ENCODE measurements at regions not wholly inside any gene's neighbourhood (a gene's known extent, or its start where the extent isn't known, plus 50 kb on each side); places are given as distances from the start of the nearest gene placed in this dataset.

- Histone ChIP-seq H3K4me3 (no peak overlapping the region), H3K4me1 (ENCODE audit: control insufficient read depth in 1 of 2, low read depth in 2 of 2) (no peaks in the 10 kb centered on the region), H3K9me3 (no peaks in the 10 kb centered on the region), H3K27ac (no peak overlapping the region), H3K27me3 (replicated peaks; ENCODE audit: insufficient read depth) (no peaks in the 10 kb centered on the region), H3K36me3 (no peaks in the 10 kb centered on the region)
- no peak for TF ChIP-seq CTCF (IDR thresholded peaks at IDR 0.05)
- ATAC-seq (ENCODE audit: insufficient number of reproducible peaks, low FRiP score, low read depth) (no peak), DNase-seq (ENCODE audit: low spot score) (no peak)
These were observed 77.1 kb upstream of the IRX1 start for GRCh38 chr5:3518576-3518975.

- H3K27ac ChIP-seq = no peak overlapping the region
- DNase-seq (ENCODE audit: low spot score) = no peak
These were observed 77.6 kb upstream of the IRX1 start for GRCh38 chr5:3518051-3518450.

GRCh38 chr5:3517348-3517747, 78.3 kb upstream of the IRX1 start:
- Histone ChIP-seq H3K4me1 (ENCODE audit: control insufficient read depth in 1 of 2, low read depth in 2 of 2) (no peaks in the 10 kb centered on the region), H3K27me3 (replicated peaks; ENCODE audit: insufficient read depth) (no peaks in the 10 kb centered on the region), H3K9me3 (no peaks in the 10 kb centered on the region), H3K27ac (no peak overlapping the region), H3K4me3 (no peak overlapping the region), H3K36me3 (no peaks in the 10 kb centered on the region)
- no peak for ATAC-seq (ENCODE audit: insufficient number of reproducible peaks, low FRiP score, low read depth)
- DNase-seq (ENCODE audit: low spot score) = no peak
- no peak for TF ChIP-seq CTCF (IDR thresholded peaks at IDR 0.05)

More at GRCh38 chr5:3518051-3518450, 77.6 kb upstream of the IRX1 start:
- Histone ChIP-seq H3K27me3 (replicated peaks; ENCODE audit: insufficient read depth) (no peaks in the 10 kb centered on the region), H3K9me3 (no peaks in the 10 kb centered on the region), H3K4me3 (no peak overlapping the region), H3K4me1 (ENCODE audit: control insufficient read depth in 1 of 2, low read depth in 2 of 2) (no peaks in the 10 kb centered on the region), H3K36me3 (no peaks in the 10 kb centered on the region)
- no peak for TF ChIP-seq CTCF (IDR thresholded peaks at IDR 0.05)
- ATAC-seq (ENCODE audit: insufficient number of reproducible peaks, low FRiP score, low read depth) = no peak

- no peak for DNase-seq (ENCODE audit: low spot score)
- no peak overlapping the region for H3K27ac ChIP-seq
These were observed 83.1 kb upstream of the IRX1 start for GRCh38 chr5:3512361-3513095.

GRCh38 chr5:3511934-3512333, 83.7 kb upstream of the IRX1 start:
- no peak for ATAC-seq (ENCODE audit: insufficient number of reproducible peaks, low FRiP score, low read depth)
- no peak for DNase-seq (ENCODE audit: low spot score)
- Histone ChIP-seq H3K4me3 (peak overlapping the region; percentile 7), H3K9me3 (no peaks in the 10 kb centered on the region), H3K27ac (no peak overlapping the region), H3K4me1 (ENCODE audit: control insufficient read depth in 1 of 2, low read depth in 2 of 2) (no peaks in the 10 kb centered on the region), H3K27me3 (replicated peaks; ENCODE audit: insufficient read depth) (no peaks in the 10 kb centered on the region), H3K36me3 (no peaks in the 10 kb centered on the region)
- no peak for TF ChIP-seq CTCF (IDR thresholded peaks at IDR 0.05)

More at GRCh38 chr5:3512361-3513095, 83.1 kb upstream of the IRX1 start:
- no peaks in the 10 kb centered on the region for H3K4me1 ChIP-seq (ENCODE audit: control insufficient read depth in 1 of 2, low read depth in 2 of 2)
- H3K9me3 ChIP-seq = no peaks in the 10 kb centered on the region
- H3K36me3 ChIP-seq = no peaks in the 10 kb centered on the region
- no peak for ATAC-seq (ENCODE audit: insufficient number of reproducible peaks, low FRiP score, low read depth)
- H3K4me3 ChIP-seq = no peak overlapping the region
- no peak for TF ChIP-seq CTCF (IDR thresholded peaks at IDR 0.05)
- no peaks in the 10 kb centered on the region for H3K27me3 ChIP-seq (replicated peaks; ENCODE audit: insufficient read depth)
